ENCODE measurements at regions not wholly inside any gene's neighbourhood (a gene's known extent, or its start where the extent isn't known, plus 50 kb on each side); places are given as distances from the start of the nearest gene placed in this dataset.

- Histone ChIP-seq H3K79me2 (ENCODE audit: low read length) (no peaks in the 10 kb centered on the region), H3K9me3 (replicated peaks; ENCODE audit: insufficient read depth, low read length) (no peaks in the 10 kb centered on the region), H3F3A (ENCODE audit: insufficient read depth, low read length) (no peaks in the 10 kb centered on the region), H3K4me1 (ENCODE audit: low read length) (no peaks in the 10 kb centered on the region), H3K4me3 (ENCODE audit: low read length) (no peak overlapping the region), H3K27me3 (replicated peaks; ENCODE audit: insufficient read depth, low read length) (no peaks in the 10 kb centered on the region), H2AFZ (ENCODE audit: low read length) (no peak overlapping the region), H3K9me2 (replicated peaks; ENCODE audit: insufficient read depth, low read length) (no peaks in the 10 kb centered on the region), H3K27ac (ENCODE audit: low read length) (no peak overlapping the region), H4K20me1 (ENCODE audit: insufficient read depth, low read length) (no peaks in the 10 kb centered on the region), H3K9ac (ENCODE audit: low read length) (no peak overlapping the region), H3K36me3 (replicated peaks; ENCODE audit: insufficient read depth, low read length) (no peaks in the 10 kb centered on the region), H3K4me2 (ENCODE audit: low read depth, low read length) (no peak overlapping the region)
- no peak for DNase-seq
- TF ChIP-seq EZH2 (optimal IDR thresholded peaks at IDR 0.05; ENCODE audit: low read depth, low read length) = no peak
- TF ChIP-seq EZH2phosphoT487 (IDR thresholded peaks at IDR 0.05; ENCODE audit: low read length) = no peak
- TF ChIP-seq, protein P1, sequence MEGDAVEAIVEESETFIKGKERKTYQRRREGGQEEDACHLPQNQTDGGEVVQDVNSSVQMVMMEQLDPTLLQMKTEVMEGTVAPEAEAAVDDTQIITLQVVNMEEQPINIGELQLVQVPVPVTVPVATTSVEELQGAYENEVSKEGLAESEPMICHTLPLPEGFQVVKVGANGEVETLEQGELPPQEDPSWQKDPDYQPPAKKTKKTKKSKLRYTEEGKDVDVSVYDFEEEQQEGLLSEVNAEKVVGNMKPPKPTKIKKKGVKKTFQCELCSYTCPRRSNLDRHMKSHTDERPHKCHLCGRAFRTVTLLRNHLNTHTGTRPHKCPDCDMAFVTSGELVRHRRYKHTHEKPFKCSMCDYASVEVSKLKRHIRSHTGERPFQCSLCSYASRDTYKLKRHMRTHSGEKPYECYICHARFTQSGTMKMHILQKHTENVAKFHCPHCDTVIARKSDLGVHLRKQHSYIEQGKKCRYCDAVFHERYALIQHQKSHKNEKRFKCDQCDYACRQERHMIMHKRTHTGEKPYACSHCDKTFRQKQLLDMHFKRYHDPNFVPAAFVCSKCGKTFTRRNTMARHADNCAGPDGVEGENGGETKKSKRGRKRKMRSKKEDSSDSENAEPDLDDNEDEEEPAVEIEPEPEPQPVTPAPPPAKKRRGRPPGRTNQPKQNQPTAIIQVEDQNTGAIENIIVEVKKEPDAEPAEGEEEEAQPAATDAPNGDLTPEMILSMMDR (IDR thresholded peaks at IDR 0.05; ENCODE audit: low read length) = no peak
Observed at GRCh38 chr2:123826729-123827271, 198.3 kb upstream of the CNTNAP5 start.

DNA sequence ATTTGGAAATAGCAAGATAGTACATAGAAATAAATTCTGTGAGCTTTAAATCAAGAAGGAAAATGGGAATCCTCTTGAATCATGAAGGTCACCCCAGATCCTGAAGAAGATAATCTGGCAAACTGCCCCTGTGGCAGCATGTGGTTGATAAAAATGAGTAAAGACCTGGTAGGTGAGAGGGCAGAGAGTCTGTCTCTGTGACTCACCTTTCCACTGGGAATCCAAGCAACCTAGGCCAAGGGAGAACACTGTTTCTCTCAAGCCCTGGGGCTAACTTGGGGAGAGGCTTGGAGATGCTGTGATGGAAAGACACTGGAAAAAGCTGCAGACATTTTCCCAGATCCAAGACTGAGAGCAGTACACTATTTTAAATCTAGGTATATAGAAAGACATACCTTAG, 185.8 kb upstream of the CNTNAP5 start:
- TF ChIP-seq, protein P1 (IDR thresholded peaks at IDR 0.05; ENCODE audit: low read length) = no peak
- TF ChIP-seq EZH2phosphoT487 (IDR thresholded peaks at IDR 0.05; ENCODE audit: low read length) (no peak), EZH2 (optimal IDR thresholded peaks at IDR 0.05; ENCODE audit: low read depth, low read length) (no peak)
- Histone ChIP-seq H3K36me3 (replicated peaks; ENCODE audit: insufficient read depth, low read length) (no peaks in the 10 kb centered on the region), H3K79me2 (ENCODE audit: low read length) (no peaks in the 10 kb centered on the region), H3K27me3 (replicated peaks; ENCODE audit: insufficient read depth, low read length) (no peaks in the 10 kb centered on the region), H3K27ac (ENCODE audit: low read length) (no peak overlapping the region), H3K4me2 (ENCODE audit: low read depth, low read length) (no peak overlapping the region), H3K4me1 (ENCODE audit: low read length) (no peaks in the 10 kb centered on the region), H4K20me1 (ENCODE audit: insufficient read depth, low read length) (no peaks in the 10 kb centered on the region), H3F3A (ENCODE audit: insufficient read depth, low read length) (no peaks in the 10 kb centered on the region), H3K4me3 (ENCODE audit: low read length) (no peak overlapping the region), H3K9me3 (replicated peaks; ENCODE audit: insufficient read depth, low read length) (no peaks in the 10 kb centered on the region), H2AFZ (ENCODE audit: low read length) (no peak overlapping the region), H3K9ac (ENCODE audit: low read length) (no peak overlapping the region), H3K9me2 (replicated peaks; ENCODE audit: insufficient read depth, low read length) (no peaks in the 10 kb centered on the region)
- no peak for DNase-seq

DNA sequence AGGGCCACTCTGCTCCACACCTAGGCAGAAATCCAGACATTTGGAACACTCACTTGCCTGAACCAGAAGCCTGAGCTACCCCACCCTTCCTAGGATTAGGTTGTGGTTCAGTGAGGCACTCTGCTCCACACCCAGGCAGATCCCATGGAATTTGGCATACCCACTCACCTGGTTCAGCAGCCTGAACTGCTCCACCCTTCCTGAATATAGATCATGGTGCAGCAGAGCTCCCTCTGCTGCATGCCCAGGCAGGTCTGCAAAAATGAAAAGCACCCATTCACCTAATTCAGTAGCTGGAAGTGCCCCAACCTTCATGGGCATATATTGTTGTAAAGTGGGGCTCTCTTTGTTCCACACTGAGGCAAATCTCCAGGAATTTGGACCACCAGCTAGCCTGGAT, 185.1 kb upstream of the CNTNAP5 start:
- DNase-seq = no peak
- H3K27me3 ChIP-seq (replicated peaks; ENCODE audit: insufficient read depth, low read length) = no peaks in the 10 kb centered on the region
- no peaks in the 10 kb centered on the region for H3K9me2 ChIP-seq (replicated peaks; ENCODE audit: insufficient read depth, low read length)
- no peaks in the 10 kb centered on the region for H4K20me1 ChIP-seq (ENCODE audit: insufficient read depth, low read length)
- H3K9me3 ChIP-seq (replicated peaks; ENCODE audit: insufficient read depth, low read length) = no peaks in the 10 kb centered on the region
- H3K4me1 ChIP-seq (ENCODE audit: low read length) = no peaks in the 10 kb centered on the region
- H3K4me2 ChIP-seq (ENCODE audit: low read depth, low read length) = no peak overlapping the region
- H3K79me2 ChIP-seq (ENCODE audit: low read length) = no peaks in the 10 kb centered on the region
- no peak overlapping the region for H3K4me3 ChIP-seq (ENCODE audit: low read length)
- H3K36me3 ChIP-seq (replicated peaks; ENCODE audit: insufficient read depth, low read length) = no peaks in the 10 kb centered on the region
- no peaks in the 10 kb centered on the region for H3F3A ChIP-seq (ENCODE audit: insufficient read depth, low read length)
- no peak overlapping the region for H3K27ac ChIP-seq (ENCODE audit: low read length)
- no peak for TF ChIP-seq EZH2phosphoT487 (IDR thresholded peaks at IDR 0.05; ENCODE audit: low read length)
- TF ChIP-seq, protein P1 (IDR thresholded peaks at IDR 0.05; ENCODE audit: low read length) = no peak
- no peak for TF ChIP-seq EZH2 (optimal IDR thresholded peaks at IDR 0.05; ENCODE audit: low read depth, low read length)
- no peak overlapping the region for H3K9ac ChIP-seq (ENCODE audit: low read length)
- H2AFZ ChIP-seq (ENCODE audit: low read length) = no peak overlapping the region
